Upper lobe of right lung (tissue), 1 donor: ENCODE measurements at regions not wholly inside any gene's neighbourhood (a gene's known extent, or its start where the extent isn't known, plus 50 kb on each side); places are given as distances from the start of the nearest gene placed in this dataset.

Source experiments
- ATAC-seq: fragments of 200-7000 bp; cut with Tn5 transposase; one replicate; pipeline ENCODE4 v1.9.1; 2020; ENCODE audit warnings: mild to moderate bottlenecking, moderate library complexity
- DNase-seq: peaks from one replicate; pipeline ENCODE4 v3.0.0-alpha.2; 2020
- H3K27ac ChIP-seq: fragments of 200-600 bp; one replicate; pipeline ENCODE4 v1.8.0; 2022
- H3K27me3 ChIP-seq: fragments of 200-600 bp; one replicate; pipeline ENCODE4 v1.8.0; 2022; ENCODE audit warnings: mild to moderate bottlenecking
- H3K36me3 ChIP-seq: fragments of 200-600 bp; one replicate; pipeline ENCODE4 v1.8.0; 2022
- H3K4me1 ChIP-seq: fragments of 200-600 bp; one replicate; pipeline ENCODE4 v1.8.0; 2022
- H3K4me3 ChIP-seq: fragments of 200-600 bp; one replicate; pipeline ENCODE4 v1.8.0; 2022; ENCODE audit warnings: mild to moderate bottlenecking
- H3K9me3 ChIP-seq: fragments of 200-600 bp; one replicate; pipeline ENCODE4 v1.8.0; 2022
- intact Hi-C: fragments of 100-400 bp; cut with DNase I; formaldehyde crosslinking; loops from one replicate; pipeline ENCODE4 v1.11.0; 2022
- TF ChIP-seq, protein P1 (sequence below): fragments of 200-600 bp; IDR thresholded peaks from one replicate; pipeline ENCODE4 v1.8.0; 2022; ENCODE audit warnings: antibody characterized with exemption
- donor health status: DM: no; HTN: yes; CAD: no; lungs with severe emphysema.

DNA sequence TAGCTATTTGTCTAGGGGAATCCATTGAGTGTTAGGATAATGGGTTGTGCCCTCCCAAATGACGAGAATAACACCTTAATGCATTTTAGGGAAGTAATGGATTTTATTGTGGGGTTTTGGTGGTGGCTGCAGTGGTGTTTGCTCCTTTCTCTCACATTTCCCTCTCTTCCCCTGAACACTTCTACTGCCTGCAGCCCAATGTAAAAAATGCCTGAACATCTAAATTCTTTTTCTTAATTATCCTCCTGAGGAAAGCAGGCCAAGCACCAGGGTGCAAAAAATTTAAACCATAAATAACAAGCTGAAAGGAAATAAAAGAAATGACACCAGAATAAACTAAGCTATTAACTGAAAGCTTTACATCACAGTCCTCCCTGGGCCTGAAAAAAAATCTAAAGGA, 57.3 kb upstream of the PCDH8 start:
- TF ChIP-seq, protein P1, sequence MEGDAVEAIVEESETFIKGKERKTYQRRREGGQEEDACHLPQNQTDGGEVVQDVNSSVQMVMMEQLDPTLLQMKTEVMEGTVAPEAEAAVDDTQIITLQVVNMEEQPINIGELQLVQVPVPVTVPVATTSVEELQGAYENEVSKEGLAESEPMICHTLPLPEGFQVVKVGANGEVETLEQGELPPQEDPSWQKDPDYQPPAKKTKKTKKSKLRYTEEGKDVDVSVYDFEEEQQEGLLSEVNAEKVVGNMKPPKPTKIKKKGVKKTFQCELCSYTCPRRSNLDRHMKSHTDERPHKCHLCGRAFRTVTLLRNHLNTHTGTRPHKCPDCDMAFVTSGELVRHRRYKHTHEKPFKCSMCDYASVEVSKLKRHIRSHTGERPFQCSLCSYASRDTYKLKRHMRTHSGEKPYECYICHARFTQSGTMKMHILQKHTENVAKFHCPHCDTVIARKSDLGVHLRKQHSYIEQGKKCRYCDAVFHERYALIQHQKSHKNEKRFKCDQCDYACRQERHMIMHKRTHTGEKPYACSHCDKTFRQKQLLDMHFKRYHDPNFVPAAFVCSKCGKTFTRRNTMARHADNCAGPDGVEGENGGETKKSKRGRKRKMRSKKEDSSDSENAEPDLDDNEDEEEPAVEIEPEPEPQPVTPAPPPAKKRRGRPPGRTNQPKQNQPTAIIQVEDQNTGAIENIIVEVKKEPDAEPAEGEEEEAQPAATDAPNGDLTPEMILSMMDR: no peak
- H3K4me1 ChIP-seq: no peaks in the 10 kb centered on the region
- no peak overlapping the region for H3K27ac ChIP-seq
- intact Hi-C loops: no loop called here
- no peak for DNase-seq
- H3K4me3 ChIP-seq: no peak overlapping the region
- H3K9me3 ChIP-seq: no peaks in the 10 kb centered on the region
- peaks cover 23% of the 10 kb centered on the region for H3K27me3 ChIP-seq
- H3K36me3 ChIP-seq: no peaks in the 10 kb centered on the region
- no peak for ATAC-seq

DNA sequence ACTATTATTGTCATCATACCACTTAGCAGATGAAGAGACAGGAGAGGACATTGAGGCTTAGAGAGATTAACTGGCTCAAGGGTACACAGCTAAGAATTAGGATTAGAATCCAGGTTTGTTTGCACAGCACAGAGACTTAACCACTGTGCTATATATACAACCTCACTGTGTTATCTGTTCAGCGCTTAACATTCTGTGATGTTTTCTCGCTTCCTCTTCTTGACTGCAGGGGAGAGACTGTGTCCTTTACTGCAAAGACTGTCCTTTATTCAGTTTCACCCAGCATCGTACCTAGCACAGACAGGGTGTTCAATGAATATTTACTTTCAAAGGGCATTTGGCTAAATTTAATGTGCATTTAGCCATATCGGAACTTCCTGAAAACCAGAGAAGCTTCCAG, 54.9 kb upstream of the PCDH8 start:
- H3K4me1 ChIP-seq: no peaks in the 10 kb centered on the region
- H3K27me3 ChIP-seq: peaks cover 23% of the 10 kb centered on the region
- H3K27ac ChIP-seq: no peak overlapping the region
- ATAC-seq (no peak), DNase-seq (no peak)
- intact Hi-C loops: no loop called here
- H3K4me3 ChIP-seq: no peak overlapping the region
- no peaks in the 10 kb centered on the region for H3K9me3 ChIP-seq
- H3K36me3 ChIP-seq: no peaks in the 10 kb centered on the region
- TF ChIP-seq, protein P1: no peak

DNA sequence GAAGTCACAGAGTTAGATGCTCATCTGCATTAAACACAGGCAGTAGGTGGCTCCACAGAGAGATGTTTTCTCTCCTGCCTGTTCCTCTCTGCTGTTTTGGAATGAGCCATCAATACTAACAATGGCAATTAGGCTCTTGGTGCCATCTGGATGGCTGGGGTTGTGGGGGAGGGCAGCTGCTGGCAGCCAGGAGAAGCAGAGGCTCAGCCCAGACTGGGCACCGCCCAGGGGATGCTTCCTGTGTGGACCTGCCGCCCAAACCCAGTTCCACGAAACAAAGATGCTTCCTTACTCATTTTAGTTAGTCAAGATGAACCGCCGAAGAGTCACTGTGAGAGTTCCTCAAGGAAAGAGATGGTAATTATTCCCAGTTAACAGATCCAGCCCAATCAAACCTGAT, 50.8 kb upstream of the PCDH8 start:
- TF ChIP-seq, protein P1: no peak

More for the DNA sequence above, 50.8 kb upstream of the PCDH8 start:
- Histone ChIP-seq H3K9me3 (no peaks in the 10 kb centered on the region), H3K27ac (no peak overlapping the region), H3K27me3 (no peaks in the 10 kb centered on the region), H3K36me3 (no peaks in the 10 kb centered on the region), H3K4me3 (no peak overlapping the region), H3K4me1 (no peaks in the 10 kb centered on the region)
- DNase-seq: no peak
- ATAC-seq: no peak
- intact Hi-C loops: no loop called here
